SJCRH30 (cell line): ENCODE measurements at regions not wholly inside any gene's neighbourhood (a gene's known extent, or its start where the extent isn't known, plus 50 kb on each side); places are given as distances from the start of the nearest gene placed in this dataset.
A peak's percentile ranks its signal among the peaks of the same experiment; 100 is the strongest.

Experiments used
- DNase-seq, 2 experiments: peaks; one replicate each; pipeline ENCODE4 v3.0.0-alpha.2; 2015 to 2020
- H3K27ac ChIP-seq: fragments of 250-450 bp; sonication (Bioruptor Pico); 2 replicates; pipeline ENCODE4 v1.5.1; 2020; ENCODE audit warnings: mild to moderate bottlenecking, moderate library complexity
- H3K27me3 ChIP-seq: fragments of 250-450 bp; sonication (Bioruptor Pico); 2 replicates; pipeline ENCODE4 v1.5.1; 2020; ENCODE audit warnings: mild to moderate bottlenecking, moderate library complexity
- H3K36me3 ChIP-seq: fragments of 250-450 bp; sonication (Bioruptor Pico); 2 replicates; pipeline ENCODE4 v1.5.1; 2020; ENCODE audit warnings: mild to moderate bottlenecking, moderate library complexity
- H3K4me1 ChIP-seq: fragments of 250-450 bp; sonication (Bioruptor Pico); 2 replicates; pipeline ENCODE4 v1.5.1; 2020; ENCODE audit warnings: mild to moderate bottlenecking, moderate library complexity
- H3K4me3 ChIP-seq: fragments of 250-450 bp; sonication (Bioruptor Pico); 2 replicates; pipeline ENCODE4 v1.5.1; 2020; ENCODE audit warnings: mild to moderate bottlenecking, moderate library complexity
- H3K9me3 ChIP-seq: fragments of 250-450 bp; sonication (Bioruptor Pico); replicated peaks from 2 replicates; pipeline ENCODE4 v1.5.1; 2020; ENCODE audit warnings: mild to moderate bottlenecking, moderate library complexity

GRCh38 chr5:114700823-114701222, 339.0 kb downstream of the KCNN2 start:
- no peaks in the 10 kb centered on the region; the same call in 1 of the 2 replicates for H3K9me3 ChIP-seq
- no peak for DNase-seq

GRCh38 chr5:114695292-114695904, 333.5 kb downstream of the KCNN2 start:
- Histone ChIP-seq H3K9me3 (peaks cover 7% of the 10 kb centered on the region; the same call in 1 of the 2 replicates), H3K27me3 (no peaks in the 10 kb centered on the region), H3K27ac (no peak overlapping the region), H3K4me1 (peaks cover 21% of the 10 kb centered on the region), H3K4me3 (no peak overlapping the region), H3K36me3 (no peaks in the 10 kb centered on the region)
- DNase-seq: peak; percentile 16 to 25

More at GRCh38 chr5:114700823-114701222, 339.0 kb downstream of the KCNN2 start:
- Histone ChIP-seq H3K4me1 (no peaks in the 10 kb centered on the region), H3K27me3 (no peaks in the 10 kb centered on the region), H3K36me3 (no peaks in the 10 kb centered on the region; the same call in 1 of the 2 replicates), H3K4me3 (no peak overlapping the region), H3K27ac (no peak overlapping the region)

DNA sequence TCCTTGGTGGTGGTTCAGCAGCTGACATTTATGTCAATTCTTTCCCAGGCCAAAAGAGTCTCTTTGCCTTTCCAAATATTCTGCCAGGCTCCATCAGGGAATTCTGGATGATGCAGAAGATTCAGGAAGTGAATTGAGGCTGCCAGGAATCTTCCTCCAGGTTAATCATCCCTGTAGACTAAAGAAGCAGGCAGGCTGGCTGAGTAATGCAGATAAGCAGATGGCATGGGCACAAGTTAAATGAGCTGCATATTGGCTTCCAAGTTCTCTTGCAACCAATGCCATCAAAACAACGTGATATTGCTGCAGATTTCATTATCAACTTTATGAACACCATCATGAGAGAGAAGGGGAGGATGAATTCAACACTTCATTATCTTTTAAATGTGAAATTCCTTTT, 324.5 kb downstream of the KCNN2 start:
- no peaks in the 10 kb centered on the region for H3K36me3 ChIP-seq
- no peaks in the 10 kb centered on the region for H3K4me1 ChIP-seq
- H3K9me3 ChIP-seq: no peaks in the 10 kb centered on the region; the same call in 1 of the 2 replicates
- no peak overlapping the region for H3K4me3 ChIP-seq
- H3K27ac ChIP-seq: no peak overlapping the region
- DNase-seq: no peak
- H3K27me3 ChIP-seq: no peaks in the 10 kb centered on the region

- Histone ChIP-seq H3K36me3 (no peaks in the 10 kb centered on the region), H3K27ac (no peak overlapping the region), H3K4me3 (no peak overlapping the region), H3K9me3 (no peaks in the 10 kb centered on the region), H3K4me1 (no peaks in the 10 kb centered on the region), H3K27me3 (no peaks in the 10 kb centered on the region)
- DNase-seq: no peak
Measured at GRCh38 chr5:114678778-114679177, 316.9 kb downstream of the KCNN2 start.

GRCh38 chr5:114665551-114665950, 303.7 kb downstream of the KCNN2 start:
- Histone ChIP-seq H3K27ac (no peak overlapping the region), H3K4me3 (no peak overlapping the region), H3K36me3 (no peaks in the 10 kb centered on the region), H3K27me3 (no peaks in the 10 kb centered on the region), H3K9me3 (no peaks in the 10 kb centered on the region), H3K4me1 (no peaks in the 10 kb centered on the region)
- no peak for DNase-seq

GRCh38 chr5:114660791-114661190, 298.9 kb downstream of the KCNN2 start:
- Histone ChIP-seq H3K4me3 (no peak overlapping the region), H3K9me3 (no peaks in the 10 kb centered on the region), H3K36me3 (no peaks in the 10 kb centered on the region), H3K4me1 (peaks cover 6% of the 10 kb centered on the region; the same call in 1 of the 2 replicates), H3K27ac (no peak overlapping the region), H3K27me3 (no peaks in the 10 kb centered on the region)
- no peak for DNase-seq

DNA sequence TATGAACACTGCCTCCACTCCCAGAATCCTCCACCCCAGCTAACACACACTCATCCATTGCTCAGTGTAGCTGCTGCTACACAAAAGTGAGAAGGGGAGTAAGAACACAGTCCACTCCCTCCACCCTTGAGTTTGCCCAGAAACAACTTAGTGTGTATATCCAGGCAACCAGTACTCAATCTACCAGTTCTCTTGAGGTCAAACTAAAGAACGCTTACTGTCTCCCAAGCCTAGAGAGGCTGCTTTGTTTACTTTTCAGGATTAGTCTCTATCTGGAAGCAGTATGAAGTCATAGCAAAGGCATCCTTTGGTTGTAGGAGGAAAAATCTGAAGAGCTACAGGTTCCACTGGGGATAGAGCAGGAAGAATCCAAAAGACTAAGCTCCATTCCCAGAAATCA, 296.3 kb downstream of the KCNN2 start:
- peak; percentile 3 to 25 for DNase-seq
- Histone ChIP-seq H3K4me1 (peaks cover 6% of the 10 kb centered on the region; the same call in 1 of the 2 replicates), H3K36me3 (no peaks in the 10 kb centered on the region), H3K4me3 (no peak overlapping the region), H3K9me3 (no peaks in the 10 kb centered on the region), H3K27me3 (no peaks in the 10 kb centered on the region), H3K27ac (no peak overlapping the region)

DNA sequence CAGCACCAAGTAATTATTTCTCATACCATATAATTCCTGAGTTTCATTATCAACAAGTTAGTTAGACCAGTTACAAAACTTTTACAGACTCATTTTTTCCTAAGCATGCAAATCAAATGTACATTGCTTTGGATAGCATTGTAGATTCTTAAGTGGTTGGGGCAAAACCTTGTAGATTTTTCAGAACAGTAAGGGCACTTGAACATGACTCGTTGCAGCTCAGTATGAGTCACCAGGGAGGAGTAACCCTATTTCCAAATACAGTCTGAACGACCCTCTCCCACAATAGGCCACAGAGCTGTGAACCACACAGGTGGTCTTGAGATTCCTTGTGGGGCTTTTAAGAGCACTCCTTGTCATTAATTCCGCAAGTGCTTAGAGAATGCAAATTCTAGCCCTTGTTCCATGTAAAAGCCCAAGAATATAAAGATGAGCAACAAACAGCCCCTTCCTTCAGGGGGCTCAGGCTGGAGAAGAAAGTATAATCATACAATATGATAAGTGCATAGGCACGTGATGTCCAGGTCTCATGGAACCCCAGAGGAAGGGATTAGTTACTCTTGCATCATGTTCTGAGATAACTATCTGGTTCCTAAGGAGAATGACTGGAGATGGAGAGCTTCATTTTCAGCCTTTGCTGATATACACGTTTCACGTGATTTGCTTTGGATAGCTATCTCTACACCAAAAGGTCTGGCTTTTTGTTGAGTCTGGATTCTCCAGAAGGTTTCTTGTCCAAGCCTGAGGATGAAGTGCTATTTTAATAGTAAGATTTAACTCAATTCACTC, 295.7 kb downstream of the KCNN2 start:
- H3K4me3 ChIP-seq: no peak overlapping the region
- no peak for DNase-seq
- peaks cover 6% of the 10 kb centered on the region; the same call in 1 of the 2 replicates for H3K4me1 ChIP-seq
- no peaks in the 10 kb centered on the region for H3K36me3 ChIP-seq
- H3K27ac ChIP-seq: no peak overlapping the region
- no peaks in the 10 kb centered on the region for H3K9me3 ChIP-seq
- H3K27me3 ChIP-seq: no peaks in the 10 kb centered on the region

DNA sequence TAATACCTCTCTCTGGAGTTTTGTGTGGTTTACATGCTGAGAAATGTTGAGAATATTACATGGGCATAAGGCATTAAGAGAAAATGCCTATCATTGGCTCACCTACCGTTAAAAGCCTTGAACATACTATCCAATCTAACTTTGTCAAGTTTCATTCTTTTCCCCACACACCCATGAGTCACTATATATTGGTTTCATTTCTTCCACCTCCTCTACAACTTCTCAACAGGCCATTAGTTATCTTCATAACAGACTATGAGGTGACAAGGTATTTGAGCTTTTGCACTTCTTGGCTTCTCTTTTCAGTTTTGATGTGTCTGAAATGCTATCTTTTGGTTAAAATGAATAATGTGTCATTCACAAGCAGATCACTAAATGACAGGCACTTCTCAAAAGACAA, 288.0 kb downstream of the KCNN2 start:
- H3K9me3 ChIP-seq: no peaks in the 10 kb centered on the region
- H3K27me3 ChIP-seq: no peaks in the 10 kb centered on the region
- no peak overlapping the region for H3K4me3 ChIP-seq
- no peaks in the 10 kb centered on the region for H3K4me1 ChIP-seq
- no peak for DNase-seq
- no peaks in the 10 kb centered on the region for H3K36me3 ChIP-seq
- no peak overlapping the region for H3K27ac ChIP-seq

DNA sequence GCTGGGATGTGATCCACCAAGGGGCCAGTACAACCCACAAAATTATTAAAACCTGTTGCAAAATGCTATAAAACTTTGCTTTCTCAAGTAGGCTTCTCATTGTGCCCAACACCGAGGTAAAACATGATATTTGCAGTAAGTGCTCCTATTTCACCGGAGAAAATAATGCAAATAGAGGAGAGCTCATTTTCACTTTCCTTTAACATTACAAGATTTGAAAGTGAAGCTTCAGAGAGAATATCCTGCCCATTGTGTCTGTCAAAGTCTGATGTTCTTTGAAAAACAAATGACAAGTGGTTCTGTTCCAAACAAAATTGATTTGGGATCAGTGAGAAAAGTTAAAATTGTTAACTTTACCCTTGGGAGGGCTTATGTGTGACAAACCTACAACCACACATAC, 287.1 kb downstream of the KCNN2 start:
- Histone ChIP-seq H3K27ac (no peak overlapping the region), H3K27me3 (no peaks in the 10 kb centered on the region), H3K36me3 (no peaks in the 10 kb centered on the region), H3K4me3 (no peak overlapping the region), H3K4me1 (no peaks in the 10 kb centered on the region), H3K9me3 (no peaks in the 10 kb centered on the region)
- DNase-seq: no peak

DNA sequence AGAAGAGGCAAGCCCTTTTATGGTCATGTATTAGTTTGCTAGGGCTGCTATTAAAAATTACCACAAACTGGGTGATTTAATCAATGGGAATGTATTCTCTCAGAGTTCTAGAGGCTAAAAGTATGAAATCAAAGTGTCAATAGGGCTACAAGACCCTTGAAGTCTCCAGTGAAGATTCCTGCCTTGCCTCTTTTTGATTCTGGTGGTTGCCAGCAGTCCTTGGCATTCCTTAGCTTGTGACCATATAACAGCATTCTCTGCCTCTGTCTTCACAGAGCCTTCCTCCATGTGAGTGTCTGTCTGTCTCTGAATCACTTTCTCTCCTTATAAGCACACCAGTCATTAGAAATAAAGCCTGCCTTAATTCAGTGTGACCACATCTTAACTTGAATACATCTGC, 282.7 kb downstream of the KCNN2 start:
- Histone ChIP-seq H3K36me3 (no peaks in the 10 kb centered on the region), H3K4me1 (no peaks in the 10 kb centered on the region), H3K4me3 (no peak overlapping the region), H3K9me3 (no peaks in the 10 kb centered on the region), H3K27ac (no peak overlapping the region), H3K27me3 (no peaks in the 10 kb centered on the region)
- no peak for DNase-seq

GRCh38 chr5:114636271-114636670, 274.4 kb downstream of the KCNN2 start:
- no peak overlapping the region for H3K27ac ChIP-seq
- no peaks in the 10 kb centered on the region for H3K36me3 ChIP-seq
- H3K27me3 ChIP-seq: no peaks in the 10 kb centered on the region
- H3K4me3 ChIP-seq: no peak overlapping the region
- no peaks in the 10 kb centered on the region for H3K4me1 ChIP-seq
- DNase-seq: no peak
- no peaks in the 10 kb centered on the region for H3K9me3 ChIP-seq

DNA sequence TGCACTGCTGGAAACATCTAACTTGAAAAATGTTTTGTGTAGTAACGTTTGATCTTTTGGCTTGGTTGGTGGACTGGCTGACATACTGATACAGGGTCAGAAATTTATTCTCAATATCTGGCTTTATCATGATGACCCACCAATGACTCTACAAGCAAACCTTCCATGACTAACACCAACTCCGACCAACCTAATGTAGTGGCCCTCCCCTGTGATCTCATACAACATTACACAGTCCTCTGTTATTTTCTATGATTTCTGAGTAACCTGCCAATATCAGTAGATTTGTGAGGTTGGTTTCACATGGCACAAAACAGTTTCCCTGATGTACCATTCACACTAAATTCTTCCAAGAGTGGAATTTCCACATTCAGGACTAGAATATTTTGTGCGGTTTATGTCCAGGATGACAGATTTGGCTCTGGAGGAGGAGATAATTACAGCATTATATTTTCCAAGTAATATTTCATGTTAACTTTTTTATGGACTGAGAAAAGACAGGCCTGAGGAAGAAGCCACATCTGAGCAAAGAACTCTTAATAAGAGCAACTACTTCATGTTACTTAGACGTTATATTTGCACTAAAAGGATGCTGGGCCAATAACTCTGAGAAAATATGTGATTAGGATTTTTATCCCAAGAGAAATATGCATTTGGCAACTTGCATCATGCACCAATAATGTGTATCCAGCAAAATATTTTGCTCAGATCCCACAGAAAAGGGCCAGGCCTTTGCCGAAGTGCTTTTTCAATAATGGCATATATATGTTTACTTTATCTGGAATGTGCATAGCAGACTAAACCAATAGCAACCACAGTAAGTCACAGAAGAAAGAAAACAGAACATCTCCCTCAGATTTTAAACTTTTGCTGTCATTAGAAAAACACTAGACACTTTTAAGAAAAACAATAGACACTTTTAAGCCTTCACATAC, 273.4 kb downstream of the KCNN2 start:
- Histone ChIP-seq H3K4me1 (no peaks in the 10 kb centered on the region), H3K36me3 (no peaks in the 10 kb centered on the region), H3K27ac (no peak overlapping the region), H3K27me3 (no peaks in the 10 kb centered on the region), H3K4me3 (no peak overlapping the region), H3K9me3 (no peaks in the 10 kb centered on the region)
- DNase-seq: no peak

DNA sequence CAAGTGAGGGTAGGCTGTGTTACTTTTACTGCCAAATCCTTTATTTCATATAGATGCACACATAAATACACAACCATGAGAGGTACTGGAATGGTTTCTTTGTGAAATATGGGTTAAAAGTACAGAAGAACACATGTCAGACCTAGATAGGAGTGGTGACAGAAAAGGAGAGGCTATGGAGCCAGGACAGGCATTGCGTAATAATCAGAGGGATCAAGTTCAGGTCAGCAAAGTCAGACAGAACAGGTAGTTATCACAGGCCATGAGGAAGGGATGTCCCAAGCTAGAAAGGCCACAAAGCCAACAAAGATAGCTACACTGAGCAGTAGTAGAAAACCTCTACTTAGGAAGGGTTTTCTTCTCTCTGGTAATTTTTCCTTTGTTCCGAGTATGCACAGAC, 272.6 kb downstream of the KCNN2 start:
- no peak for DNase-seq
- Histone ChIP-seq H3K4me1 (no peaks in the 10 kb centered on the region), H3K9me3 (no peaks in the 10 kb centered on the region), H3K36me3 (no peaks in the 10 kb centered on the region), H3K27ac (no peak overlapping the region), H3K27me3 (no peaks in the 10 kb centered on the region), H3K4me3 (no peak overlapping the region)

GRCh38 chr5:114612406-114612805, 250.5 kb downstream of the KCNN2 start:
- Histone ChIP-seq H3K4me1 (no peaks in the 10 kb centered on the region), H3K27me3 (no peaks in the 10 kb centered on the region), H3K9me3 (no peaks in the 10 kb centered on the region)

More at GRCh38 chr5:114612406-114612805, 250.5 kb downstream of the KCNN2 start:
- DNase-seq: no peak
- Histone ChIP-seq H3K27ac (no peak overlapping the region), H3K4me3 (no peak overlapping the region), H3K36me3 (no peaks in the 10 kb centered on the region)
